CD4-positive, alpha-beta T cell treated with Interleukin-4 for 1 hour (primary cell): ENCODE measurements at regions not wholly inside any gene's neighbourhood (a gene's known extent, or its start where the extent isn't known, plus 50 kb on each side); places are given as distances from the start of the nearest gene placed in this dataset.

Source experiments
- DNase-seq, 2 donors: peaks; one replicate each; pipeline ENCODE4 v3.0.0-alpha.2; 2020 to 2022

DNA sequence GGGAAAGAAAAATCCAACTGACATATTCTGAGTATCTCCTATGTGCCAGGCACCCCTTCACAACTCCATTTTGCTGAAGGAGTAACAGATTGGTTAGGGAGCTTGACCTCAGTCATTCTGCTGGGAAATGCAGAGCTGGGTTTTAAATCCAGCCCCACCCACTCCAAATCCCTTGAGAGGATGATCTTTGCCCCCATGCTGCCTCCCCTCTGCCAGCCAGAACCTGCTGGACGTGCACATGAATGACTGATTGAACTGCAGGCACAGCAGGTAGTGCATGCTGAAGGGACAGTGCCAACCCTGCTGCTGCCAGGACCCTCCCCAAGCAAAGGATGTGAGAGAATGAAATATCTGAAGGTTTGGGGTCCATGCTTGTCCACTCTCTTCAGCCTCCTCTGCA lies 340.9 kb downstream of the BUD13 start:
- no peak for DNase-seq

DNA sequence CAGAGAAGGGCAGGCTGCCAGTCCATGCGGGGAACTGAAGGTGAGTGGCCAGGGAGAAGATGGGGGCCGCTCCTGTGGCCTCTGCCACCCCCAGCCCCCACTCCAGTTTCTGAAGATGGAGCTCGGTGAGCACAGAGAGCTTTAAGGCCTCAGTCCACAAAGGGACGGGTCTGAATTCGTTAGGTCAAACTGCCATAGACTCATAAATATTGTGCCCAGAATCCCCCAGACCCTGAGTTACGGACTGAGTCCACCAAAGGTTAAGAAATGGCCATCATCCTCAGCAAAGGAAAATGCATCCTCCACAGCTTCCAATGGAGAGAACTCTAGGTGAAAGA lies 344.2 kb downstream of the BUD13 start:
- DNase-seq: no peak

DNA sequence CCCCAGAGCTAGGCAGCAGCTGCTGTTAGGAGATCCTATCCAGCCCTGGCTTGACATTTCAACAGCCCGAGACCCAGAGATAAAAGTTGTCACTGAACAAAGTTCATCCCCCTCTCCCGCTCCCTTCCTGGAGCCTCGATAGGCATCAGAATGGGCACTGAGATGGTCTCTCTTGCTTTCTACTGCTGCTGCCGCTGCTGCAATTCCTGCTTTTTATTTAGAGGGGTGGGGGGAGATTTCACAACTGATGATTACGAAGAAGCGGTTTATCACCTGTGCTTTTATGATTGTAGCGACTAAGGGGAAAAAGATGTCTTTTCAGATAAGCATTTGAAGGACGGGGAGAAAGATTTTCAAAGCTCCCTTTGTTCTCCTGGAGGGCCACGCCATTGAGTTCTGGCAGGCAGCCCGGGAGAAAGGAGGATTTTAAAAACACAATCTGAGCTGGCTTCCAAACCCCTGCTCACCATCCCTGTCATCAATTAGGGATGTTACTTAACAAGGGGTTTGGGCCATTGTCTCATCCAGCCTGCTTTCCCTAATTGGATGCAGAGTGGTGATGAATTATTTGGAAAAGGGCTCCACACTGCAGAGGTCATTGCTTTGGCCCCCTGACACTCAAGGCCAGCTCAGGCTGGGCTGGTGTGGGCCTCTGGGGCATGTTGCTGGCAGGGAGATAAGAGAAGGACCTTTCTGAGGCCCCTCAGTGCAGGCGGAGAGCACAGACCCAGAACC lies 344.7 kb downstream of the BUD13 start:
- no peak for DNase-seq

DNA sequence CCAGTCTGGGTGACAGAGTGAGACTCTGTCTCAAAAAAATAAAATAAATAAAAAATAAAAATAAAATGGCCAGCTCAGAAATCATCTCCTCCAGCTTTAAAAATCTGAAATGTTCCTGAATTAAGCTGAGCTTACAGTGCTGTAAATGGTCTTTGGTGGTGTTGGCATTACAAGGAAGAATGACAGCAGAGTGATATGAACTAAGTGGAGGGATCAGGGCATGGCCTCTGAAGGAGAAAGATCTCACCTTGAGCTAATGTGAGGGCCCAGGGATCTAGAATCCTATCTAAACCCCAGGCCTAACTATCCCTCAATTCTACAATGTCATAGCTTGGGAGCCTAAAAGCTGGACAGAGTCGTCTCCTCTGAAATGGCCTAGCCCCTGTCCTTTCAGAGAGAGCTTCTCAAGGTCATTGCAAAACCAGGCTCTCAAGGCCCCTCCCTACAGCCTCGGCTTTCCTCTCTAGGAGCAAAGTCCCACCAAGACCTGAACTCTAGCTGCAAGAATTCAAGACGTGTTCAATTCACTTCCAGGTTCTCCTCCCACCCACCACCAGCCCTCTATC lies 345.4 kb downstream of the BUD13 start:
- no peak for DNase-seq

DNA sequence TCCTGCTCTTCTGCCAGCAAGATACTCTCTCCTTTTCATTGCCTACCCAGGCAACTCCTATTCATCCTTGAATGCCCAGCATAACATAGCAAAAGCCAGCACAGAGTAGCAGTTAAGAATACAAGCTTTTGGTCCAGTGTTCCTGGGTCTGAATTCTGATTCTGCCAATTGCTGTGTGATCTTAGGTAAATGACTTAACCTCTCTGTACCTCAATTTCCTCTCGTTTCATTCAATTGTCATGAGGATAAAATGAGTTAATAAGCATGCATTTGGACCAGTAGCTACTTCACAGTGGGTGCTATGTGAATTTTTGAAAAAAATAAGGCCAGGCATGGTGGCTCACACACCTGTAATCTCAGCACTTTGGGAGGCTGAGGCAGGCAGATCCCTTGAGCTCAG lies 346.0 kb downstream of the BUD13 start:
- no peak for DNase-seq

DNA sequence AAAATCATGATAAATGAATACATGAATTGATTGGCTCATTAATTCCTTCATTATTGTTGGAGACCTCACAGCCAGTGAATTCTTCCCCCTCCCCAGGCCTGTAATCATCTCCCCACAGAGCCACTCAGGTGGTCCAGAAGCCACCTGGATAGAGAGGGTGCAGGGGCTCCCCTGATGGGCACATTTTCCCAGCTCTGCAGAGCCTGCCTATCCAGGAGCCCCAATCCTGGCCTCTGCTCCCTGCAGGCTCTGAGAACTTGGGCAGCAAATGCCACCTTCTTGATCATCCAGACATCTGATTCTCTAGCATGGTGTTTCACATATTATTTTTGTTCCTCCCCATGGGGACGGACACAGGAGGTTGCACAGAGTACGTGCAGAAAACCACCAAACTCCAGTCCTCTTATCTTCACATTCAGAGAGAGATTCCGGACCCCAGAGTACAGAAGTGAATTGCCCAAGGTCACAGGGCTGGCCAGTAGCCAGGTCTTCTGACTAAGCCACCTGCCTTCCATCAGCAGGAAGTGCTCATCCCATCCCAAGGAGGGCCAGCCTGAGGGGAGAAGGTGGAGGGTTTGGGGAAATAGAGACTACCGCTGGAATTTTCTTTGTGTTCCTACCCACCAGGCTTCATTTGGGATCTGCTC lies 348.0 kb downstream of the BUD13 start:
- DNase-seq: no peak

DNA sequence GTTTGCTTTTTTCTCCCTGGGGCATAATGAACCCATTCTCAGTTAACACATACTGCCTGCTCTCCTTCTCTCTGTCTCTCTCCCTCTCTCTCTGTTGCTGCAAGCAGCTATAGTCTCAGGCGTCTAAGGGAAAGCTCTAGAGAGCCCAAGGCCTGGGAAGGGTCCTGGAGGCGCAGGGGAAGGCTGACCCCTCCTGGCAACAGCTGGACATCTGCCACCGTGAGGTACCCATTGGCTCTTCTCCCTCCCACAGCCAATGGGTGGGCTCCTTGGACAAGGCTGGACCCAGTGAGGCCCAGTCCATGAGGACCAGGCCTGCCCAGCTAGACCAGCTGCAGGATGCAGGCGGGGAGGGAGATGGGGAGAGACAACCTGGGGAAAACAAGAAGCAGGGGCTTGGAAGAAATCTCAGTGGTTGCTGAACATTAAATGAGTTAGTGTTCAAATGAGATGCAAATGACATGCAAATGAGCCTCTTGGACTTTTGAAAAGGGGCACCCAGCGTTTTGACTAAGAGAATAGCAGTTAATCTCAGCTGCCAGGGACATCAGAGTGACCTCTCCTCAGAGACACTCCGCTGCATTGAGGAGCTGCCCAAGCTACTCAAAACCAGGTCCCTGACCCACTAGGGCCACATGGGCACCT lies 349.7 kb downstream of the BUD13 start:
- no peak for DNase-seq

DNA sequence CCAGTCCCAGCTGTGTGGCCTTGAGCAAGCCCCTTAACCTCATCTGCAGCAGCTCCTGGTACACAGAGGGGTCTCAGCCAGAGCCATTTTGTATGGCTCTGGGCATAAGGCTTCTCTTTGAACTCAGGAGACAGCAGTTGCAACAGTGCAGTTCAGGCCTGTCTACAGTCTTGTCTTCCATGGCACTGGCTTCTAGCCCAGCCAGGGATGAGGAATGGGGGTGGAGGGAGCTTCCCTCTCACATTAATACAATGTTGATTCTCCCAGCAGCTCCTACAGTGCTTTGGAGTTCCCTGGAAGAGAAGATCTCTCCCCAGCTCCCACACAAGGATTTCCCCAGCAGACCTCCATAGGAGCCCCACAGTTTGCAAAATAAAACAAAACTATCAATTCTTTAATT lies 350.2 kb downstream of the BUD13 start:
- DNase-seq: no peak

DNA sequence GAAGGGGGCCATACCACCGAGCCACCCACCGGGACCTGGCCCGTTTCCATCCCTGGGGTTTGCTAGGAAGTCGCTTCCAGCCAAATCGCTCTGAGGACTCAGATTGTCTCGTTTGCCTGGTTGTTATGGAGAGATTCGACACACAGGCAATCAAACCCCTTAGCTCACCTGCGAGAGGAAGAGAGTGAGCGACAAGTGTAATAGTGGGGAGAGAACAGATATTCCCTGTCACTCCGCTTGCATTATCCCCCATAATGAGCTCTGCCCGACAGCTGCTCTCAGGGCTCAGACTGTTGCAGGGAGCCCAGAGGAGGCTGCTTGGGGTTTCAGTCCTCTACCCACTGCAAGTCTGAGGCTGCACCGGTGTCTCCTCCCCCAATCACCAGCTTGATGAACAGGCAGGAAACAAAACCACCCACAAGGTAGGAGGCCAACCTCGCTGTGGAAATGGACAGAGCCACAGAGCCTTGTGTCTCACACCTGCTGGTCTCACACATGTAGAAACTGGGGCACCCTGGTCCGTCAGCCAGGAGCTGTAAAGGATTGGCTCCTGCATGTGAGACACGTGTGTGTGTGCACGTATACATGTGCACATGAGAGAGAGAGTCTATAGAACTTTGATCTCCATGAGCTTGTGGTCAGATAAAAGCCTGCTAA lies 351.1 kb downstream of the BUD13 start:
- DNase-seq: no peak

DNA sequence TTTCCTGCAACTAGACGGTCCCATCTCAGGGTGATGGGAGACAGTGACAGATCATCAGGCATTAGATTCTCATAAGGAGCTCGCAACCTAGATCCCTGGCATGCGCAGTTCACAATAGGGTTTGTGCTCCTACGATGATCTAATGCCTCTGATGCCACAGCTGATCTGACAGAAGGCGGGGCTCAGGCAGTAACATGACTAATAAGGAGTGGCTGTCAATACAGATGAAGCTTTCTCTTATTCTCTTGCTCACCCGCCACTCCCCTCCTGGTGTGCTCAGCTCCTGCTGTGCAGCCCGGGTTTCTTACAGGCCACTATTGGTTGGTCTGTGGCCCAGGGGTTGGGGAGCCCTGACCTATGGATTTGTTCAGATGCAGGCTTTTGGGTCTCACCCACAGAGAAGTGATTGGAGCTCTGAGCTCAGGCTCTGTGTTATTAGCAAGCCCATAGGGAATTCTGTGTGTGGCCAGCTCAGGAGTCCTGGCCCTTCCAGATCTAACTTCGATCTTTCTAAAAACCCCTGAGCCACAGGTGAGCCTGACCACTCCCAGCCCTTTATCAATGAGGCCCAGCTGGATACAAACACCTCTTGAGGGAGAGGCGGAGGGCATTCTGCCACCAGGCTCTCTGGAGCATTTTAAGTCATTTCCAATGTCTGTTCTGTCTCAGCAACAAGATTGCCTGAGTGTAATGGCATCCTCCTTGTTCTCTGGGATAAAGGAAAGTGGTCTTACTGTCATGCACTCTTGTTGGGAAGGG lies 351.8 kb downstream of the BUD13 start:
- no peak for DNase-seq

DNA sequence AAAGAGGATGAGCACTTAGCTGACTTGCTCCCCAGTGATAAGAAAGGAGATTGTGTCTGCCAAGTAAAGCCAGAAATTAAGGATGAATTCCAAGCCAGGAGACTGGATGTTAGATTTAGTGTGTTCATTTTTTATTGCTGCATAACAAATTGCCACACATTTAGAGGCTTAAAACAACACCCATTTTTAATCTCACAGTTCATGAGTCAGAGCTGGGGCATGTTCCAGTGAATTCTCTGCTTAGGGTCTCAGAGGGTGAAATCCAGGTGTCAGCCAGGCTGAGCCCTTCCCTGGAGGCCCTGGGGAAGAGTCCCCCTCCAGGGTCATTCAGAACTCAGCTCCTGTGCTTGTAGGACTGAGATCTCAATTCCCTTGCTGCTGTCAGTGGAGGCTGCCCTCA lies 352.8 kb downstream of the BUD13 start:
- no peak for DNase-seq

DNA sequence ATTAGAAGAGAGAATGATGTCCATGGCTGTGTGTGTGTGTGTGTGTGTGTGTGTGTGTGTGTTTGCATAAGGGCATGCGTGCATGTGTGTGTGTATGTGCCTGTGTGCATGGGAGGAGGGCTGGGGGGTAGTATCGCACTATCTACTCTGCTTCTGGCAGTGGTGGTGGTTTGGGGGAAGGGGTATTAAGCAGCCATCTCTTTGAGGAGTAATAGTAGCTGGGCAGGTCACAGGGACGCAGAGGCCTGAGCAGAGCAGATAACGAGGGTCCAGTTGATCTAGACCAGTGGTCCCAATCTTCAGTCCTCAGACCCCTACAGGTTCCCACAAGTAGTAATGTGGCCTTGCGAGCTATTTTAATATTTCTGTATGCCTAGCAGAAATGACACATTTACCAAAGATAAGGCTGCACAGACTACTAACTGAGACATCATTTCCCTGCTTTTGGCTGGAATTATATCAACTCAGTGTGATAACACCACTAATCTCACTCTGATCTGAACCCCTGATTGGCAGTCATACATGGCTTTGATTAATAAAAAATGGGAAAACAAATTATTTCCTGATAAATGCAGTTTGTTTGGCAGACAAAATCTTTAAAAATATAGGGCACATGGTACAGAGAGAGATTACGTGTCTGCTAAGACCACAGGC lies 354.3 kb downstream of the BUD13 start:
- DNase-seq: no peak

DNA sequence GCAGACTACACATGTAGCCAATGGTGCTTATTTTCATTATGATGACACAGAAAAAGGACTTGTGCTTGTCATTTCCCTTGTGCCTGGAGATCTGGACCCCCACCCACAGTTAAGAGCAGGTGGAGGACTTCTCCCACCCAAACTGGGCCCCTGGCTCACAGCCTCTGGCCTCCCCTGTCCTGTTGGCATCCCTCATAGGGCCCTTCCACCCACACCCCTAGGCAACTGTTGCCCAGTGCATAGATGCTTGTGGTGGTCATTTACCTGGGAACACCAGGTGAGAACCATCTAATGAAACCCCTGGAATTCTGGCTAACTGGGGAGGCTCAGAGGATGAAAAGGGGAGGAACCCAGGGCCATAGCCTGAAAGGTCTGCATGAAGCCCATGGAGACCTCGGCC lies 355.9 kb downstream of the BUD13 start:
- no peak for DNase-seq

DNA sequence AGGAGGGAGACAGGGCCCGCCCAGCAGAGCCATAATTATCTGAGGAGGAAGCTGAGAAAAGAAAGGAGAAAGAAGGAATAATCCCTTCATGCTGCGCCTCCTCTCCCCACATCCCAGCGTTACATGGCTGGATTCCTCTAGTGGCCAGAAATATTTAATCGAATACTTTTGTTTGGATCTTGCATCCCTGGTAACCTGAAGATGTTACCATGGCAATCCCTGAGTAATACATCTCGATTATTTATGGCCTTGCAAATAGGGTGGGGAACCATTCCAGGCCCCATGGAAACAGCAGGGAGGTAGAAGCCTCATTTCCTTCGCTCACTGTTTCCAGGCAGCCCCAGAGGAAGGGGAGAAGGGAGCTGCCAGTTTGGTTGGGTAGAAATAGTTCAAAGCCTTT lies 357.7 kb downstream of the BUD13 start:
- DNase-seq: no peak

DNA sequence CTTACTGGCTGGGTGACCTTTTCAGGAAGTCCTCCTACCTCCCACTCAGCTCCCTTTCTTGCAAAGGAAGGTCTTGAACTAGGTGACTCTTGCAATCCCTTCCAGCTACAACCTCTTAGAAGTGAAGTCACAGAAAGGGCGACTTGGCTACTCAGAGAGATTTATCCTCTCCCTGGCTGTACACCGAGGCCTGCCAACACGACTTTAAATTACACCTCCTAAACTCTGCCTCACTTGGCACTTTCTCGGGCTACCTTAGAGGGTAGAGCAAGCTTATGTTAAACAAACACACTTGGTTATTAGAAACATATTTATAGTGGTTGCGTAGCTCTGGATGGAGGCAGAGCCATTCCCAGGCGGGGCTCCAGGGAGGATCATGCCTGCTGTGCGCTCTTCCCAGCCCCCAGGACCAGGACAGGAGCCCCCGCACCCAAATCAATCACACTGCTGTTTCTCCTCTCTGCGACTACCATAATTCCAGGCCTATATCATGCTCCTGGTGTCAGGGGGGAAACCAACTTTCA lies 358.4 kb downstream of the BUD13 start:
- DNase-seq: no peak

DNA sequence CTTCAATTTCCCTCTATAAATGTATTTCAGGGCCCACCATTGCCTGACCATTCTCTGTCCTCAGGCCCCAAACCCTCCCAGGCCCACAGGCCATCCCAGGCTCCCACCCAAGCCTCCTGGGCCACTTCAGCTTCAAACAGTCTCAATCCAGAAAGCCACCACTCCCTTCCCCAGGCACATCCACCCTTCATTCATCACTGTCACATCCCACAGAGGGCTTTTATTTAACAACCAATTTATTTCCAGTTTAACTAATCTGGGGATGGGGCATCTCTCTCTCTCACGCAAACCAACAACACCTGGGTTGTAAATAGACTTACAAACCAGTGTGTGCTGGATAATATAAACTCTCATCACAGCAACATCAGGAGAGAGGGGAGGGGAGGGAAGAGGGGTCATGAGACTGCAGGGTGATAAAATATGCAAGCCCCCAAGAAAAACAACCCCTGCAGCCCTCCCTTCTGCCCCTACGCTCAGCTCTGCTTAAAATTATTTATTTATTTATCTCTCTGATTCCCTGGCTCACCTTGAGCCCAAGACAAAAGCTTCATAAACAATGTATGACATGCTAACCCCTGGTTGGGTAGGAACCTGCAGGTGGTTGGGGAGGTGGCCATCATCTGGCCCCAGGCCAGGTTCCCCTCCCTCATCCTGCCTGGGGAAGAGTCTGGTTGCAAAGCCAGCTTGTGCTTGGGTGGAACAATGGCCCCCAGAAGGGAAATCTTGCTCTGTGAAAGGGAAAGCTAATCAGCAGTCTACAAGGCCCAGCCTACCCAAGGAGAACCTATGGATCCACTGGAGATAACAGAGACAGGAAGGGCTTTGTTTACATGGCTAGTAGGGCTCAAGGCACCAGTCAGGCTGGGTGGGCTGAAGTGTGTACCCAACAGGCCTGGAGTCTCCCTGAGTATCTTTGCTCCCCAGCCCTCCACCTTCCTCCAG lies 359.2 kb downstream of the BUD13 start:
- no peak for DNase-seq

DNA sequence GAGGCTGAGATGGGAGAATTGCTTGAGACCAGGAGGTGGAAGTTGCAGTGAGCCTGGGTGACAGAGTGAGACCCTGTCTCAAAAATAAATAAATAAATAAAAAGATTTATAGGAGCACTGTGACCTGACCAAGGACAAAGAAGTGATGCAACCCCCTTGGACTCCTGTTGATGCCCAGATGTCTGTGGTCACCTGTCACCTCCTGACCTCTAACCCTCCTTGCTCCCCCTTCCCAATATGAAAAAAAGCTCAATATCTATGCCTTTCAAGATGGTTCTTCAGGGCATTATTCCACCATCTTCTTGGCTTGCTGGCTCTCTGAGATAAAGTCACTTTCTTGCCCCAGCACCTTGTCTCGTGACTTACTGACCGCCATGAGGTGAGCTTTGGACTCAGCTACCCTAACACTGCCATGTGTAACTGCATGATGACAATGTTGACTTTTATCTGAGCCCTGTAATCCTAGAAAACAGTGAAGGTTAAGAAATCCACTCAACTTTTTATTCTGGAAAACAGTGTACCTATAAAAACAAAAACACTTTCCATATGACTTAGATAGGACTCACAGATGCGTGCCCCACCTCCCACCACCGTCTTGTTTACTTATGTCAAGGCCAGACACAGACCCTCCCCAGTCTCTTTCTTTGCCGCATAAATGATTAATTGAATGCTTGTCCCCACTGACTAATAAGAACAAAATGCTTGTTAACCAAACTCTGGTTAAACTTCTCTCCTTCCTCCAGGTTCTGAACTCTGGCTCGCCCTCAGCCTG lies 360.5 kb downstream of the BUD13 start:
- DNase-seq: no peak

DNA sequence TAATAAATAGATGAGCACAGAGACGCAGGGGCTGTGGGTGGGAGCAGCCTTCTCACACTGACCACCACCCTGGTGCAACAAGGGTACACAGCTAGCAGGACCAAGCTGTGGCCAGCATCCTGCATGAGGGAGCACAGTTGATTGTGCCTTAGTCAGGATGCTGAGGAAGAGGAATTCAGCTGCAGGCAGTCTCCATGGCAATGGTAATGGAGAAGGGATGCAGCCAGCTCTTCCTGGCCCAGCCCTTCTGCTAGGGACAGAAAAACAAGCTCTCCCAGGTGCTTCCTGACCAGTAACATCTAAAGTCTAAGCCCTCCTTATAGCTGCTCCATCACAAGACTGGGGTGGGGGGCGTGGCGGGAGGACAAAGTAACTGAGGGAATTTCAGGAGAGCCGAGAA lies 363.5 kb downstream of the BUD13 start:
- DNase-seq: no peak

DNA sequence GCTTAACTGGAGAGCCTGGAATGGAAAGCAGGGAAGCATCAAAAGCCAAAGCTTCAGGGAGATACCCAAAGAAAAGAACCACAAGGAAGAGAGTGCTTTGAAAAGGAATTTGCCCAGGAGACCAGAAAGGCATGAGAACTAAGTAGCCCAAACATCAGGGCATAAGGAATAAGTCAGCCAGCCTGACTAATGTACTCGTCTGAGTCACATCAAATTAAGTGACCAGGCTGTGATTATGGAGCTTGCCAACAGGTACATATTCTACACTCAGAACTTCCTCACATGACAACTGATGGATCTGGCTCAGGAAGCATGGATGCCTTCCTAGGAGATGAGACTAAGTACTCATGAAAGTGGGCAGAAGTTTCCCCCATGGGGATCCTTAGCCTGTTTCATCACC lies 366.7 kb downstream of the BUD13 start:
- DNase-seq: no peak

DNA sequence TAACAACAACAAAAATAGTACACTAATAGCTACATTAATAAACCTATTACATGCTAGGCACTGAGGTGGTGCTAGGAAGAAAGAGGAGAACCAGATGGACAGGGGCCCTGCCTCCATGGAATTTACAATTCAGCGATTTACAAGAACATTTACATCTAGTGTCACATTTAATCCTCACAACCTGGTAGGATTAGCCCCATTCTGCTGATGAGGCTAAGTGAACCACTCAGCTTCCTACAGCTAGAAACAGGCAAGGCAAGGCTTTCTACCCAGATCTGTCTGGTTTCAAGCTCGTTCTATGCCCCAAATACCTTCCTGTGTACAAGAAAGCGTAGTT lies 368.4 kb downstream of the BUD13 start:
- no peak for DNase-seq
